CD14-positive monocyte (primary cell): ENCODE measurements at regions not wholly inside any gene's neighbourhood (a gene's known extent, or its start where the extent isn't known, plus 50 kb on each side); places are given as distances from the start of the nearest gene placed in this dataset.

Experiments used
- DNase-seq, 3 donors: peaks; one replicate each; pipeline ENCODE4 v3.0.0-alpha.2; 2011 to 2022
- H2AFZ ChIP-seq: 2 replicates; pipeline ENCODE4 v1.6.0; 2012; ENCODE audit warnings: mild to moderate bottlenecking, low read depth, low read length, inconsistent platforms; ENCODE audit not compliant: insufficient read depth, poor library complexity, severe bottlenecking
- H3K27ac ChIP-seq, 2 donors: 1 replicate in 1 of 2; 2 replicates in 1 of 2; pipeline ENCODE4 v1.5.1; 2012 to 2013; ENCODE audit warnings: low read length in 2 of 2, control low read depth in 1 of 2, inconsistent platforms in 1 of 2, low read depth in 1 of 2, mild to moderate bottlenecking in 1 of 2
- H3K27me3 ChIP-seq, 2 donors: one replicate each; pipeline versions ENCODE4 v1.6.0 to v1.6.1; 2011 to 2013; ENCODE audit warnings: low read length in 2 of 2; ENCODE audit not compliant: control insufficient read depth in 2 of 2, insufficient read depth in 2 of 2
- H3K36me3 ChIP-seq, 2 donors: replicated peaks in 1 of 2; 1 replicate in 1 of 2; 2 replicates in 1 of 2; pipeline versions ENCODE4 v1.5.1 to v1.6.1; 2012 to 2013; ENCODE audit warnings: low read length in 2 of 2, control low read depth in 1 of 2, inconsistent platforms in 1 of 2, mild to moderate bottlenecking in 1 of 2; ENCODE audit not compliant: insufficient read depth in 2 of 2, control insufficient read depth in 1 of 2
- H3K4me1 ChIP-seq, 2 donors: 1 replicate in 1 of 2; 2 replicates in 1 of 2; pipeline versions ENCODE4 v1.5.1 to v1.6.1; 2012 to 2013; ENCODE audit warnings: low read length in 2 of 2, control low read depth in 1 of 2, inconsistent platforms in 1 of 2, mild to moderate bottlenecking in 1 of 2, moderate library complexity in 1 of 2; ENCODE audit not compliant: insufficient read depth in 2 of 2, control insufficient read depth in 1 of 2
- H3K4me2 ChIP-seq: replicated peaks from 2 replicates; pipeline ENCODE3; 2012; ENCODE audit warnings: low read length, moderate library complexity, mild to moderate bottlenecking; ENCODE audit not compliant: poor library complexity, severe bottlenecking; ENCODE audit errors: extremely low read depth
- H3K4me3 ChIP-seq, 3 experiments: fragments of 200-600 bp in 1 of 3; sonication (generic) in 1 of 3; replicated peaks in 1 of 3; 1 replicate in 2 of 3; 2 replicates in 1 of 3; pipeline ENCODE4 v1.5.1; 2011 to 2013; ENCODE audit warnings: low read length in 3 of 3, mild to moderate bottlenecking in 3 of 3, control low read depth in 2 of 3, low read depth in 2 of 3, inconsistent platforms in 1 of 3, moderate library complexity in 1 of 3
- H3K79me2 ChIP-seq: 2 replicates; pipeline ENCODE4 v1.6.0; 2012; ENCODE audit warnings: mild to moderate bottlenecking, control low read depth, inconsistent platforms, low read length, moderate library complexity; ENCODE audit not compliant: insufficient read depth
- H3K9ac ChIP-seq: 2 replicates; pipeline ENCODE4 v1.6.0; 2017; ENCODE audit warnings: low read length, mild to moderate bottlenecking; ENCODE audit not compliant: insufficient read depth, poor library complexity, severe bottlenecking
- H3K9me3 ChIP-seq, 2 donors: replicated peaks in 1 of 2; 1 replicate in 1 of 2; 2 replicates in 1 of 2; pipeline versions ENCODE4 v1.5.1 to v1.6.1; 2012 to 2013; ENCODE audit warnings: low read length in 2 of 2, control low read depth in 1 of 2; ENCODE audit not compliant: control insufficient read depth in 1 of 2, insufficient read depth in 1 of 2
- H4K20me1 ChIP-seq: 2 replicates; pipeline ENCODE4 v1.6.0; 2012; ENCODE audit warnings: mild to moderate bottlenecking, low read length, control low read depth, moderate library complexity; ENCODE audit not compliant: insufficient read depth
- H3K27ac Mint-ChIP-seq, 7 donors: one replicate each; pipeline ENCODE4 v1.8.0; 2020; ENCODE audit warnings: mild to moderate bottlenecking in 7 of 7, mixed read lengths in 7 of 7, moderate library complexity in 6 of 7, inconsistent platforms in 2 of 7
- H3K27me3 Mint-ChIP-seq, 3 donors: one replicate each; pipeline ENCODE4 v1.8.0; 2021 to 2022; ENCODE audit warnings: low read depth in 3 of 3, mild to moderate bottlenecking in 3 of 3, mixed read lengths in 3 of 3, moderate library complexity in 3 of 3, inconsistent platforms in 1 of 3
- H3K36me3 Mint-ChIP-seq, 2 donors: one replicate each; pipeline ENCODE4 v1.8.0; 2020; ENCODE audit warnings: mixed read lengths in 2 of 2, inconsistent platforms in 1 of 2, mild to moderate bottlenecking in 1 of 2
- H3K4me1 Mint-ChIP-seq: one replicate; pipeline ENCODE4 v1.8.0; 2020; ENCODE audit warnings: mild to moderate bottlenecking, mixed read lengths
- H3K4me3 Mint-ChIP-seq, 2 donors: one replicate each; pipeline ENCODE4 v1.8.0; 2020; ENCODE audit warnings: mild to moderate bottlenecking in 2 of 2, mixed read lengths in 2 of 2, moderate library complexity in 1 of 2
- H3K9me3 Mint-ChIP-seq, 7 donors: one replicate each; pipeline ENCODE4 v1.8.0; 2020 to 2022; ENCODE audit warnings: mixed read lengths in 7 of 7, mild to moderate bottlenecking in 6 of 7, moderate library complexity in 6 of 7, inconsistent platforms in 2 of 7
- WGBS: methylation state at CpG from one replicate; pipeline ENCODE4 v1.1.5; 2013; ENCODE audit warnings: missing lambda C conversion rate; ENCODE audit not compliant: insufficient coverage; 5-methylcytosine and 5-hydroxymethylcytosine counted together
- intact Hi-C, 2 donors: fragments of 100-400 bp; cut with micrococcal nuclease; formaldehyde crosslinking; loops; one replicate each; pipeline versions ENCODE4 v1.15.0 to v1.15.1; 2023
- TF ChIP-seq, protein P1 (sequence below): fragments of 200-600 bp; IDR thresholded peaks from one replicate; pipeline ENCODE4 v1.8.0; 2022; ENCODE audit warnings: antibody characterized with exemption, mild to moderate bottlenecking

DNA sequence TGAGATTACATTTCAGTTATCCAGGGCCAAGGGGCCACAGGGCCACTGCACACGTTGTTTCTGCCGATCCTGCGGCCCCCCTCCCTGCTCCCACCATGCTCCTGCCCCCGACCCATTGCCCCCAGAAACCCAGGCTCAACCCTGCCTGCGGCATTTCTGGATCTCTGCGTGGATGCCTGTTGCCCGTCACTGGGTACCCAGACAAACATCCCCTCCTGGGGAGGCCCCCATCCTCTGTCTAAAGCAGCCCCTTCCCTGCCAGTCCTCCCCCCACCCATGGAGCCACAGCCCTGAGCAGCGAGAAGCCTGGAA lies 326.4 kb upstream of the SFSWAP start:
- no peaks in the 10 kb centered on the region for H3K9me3 ChIP-seq
- H3K4me3 ChIP-seq, result no peak overlapping the region
- no peaks in the 10 kb centered on the region for H3K36me3 ChIP-seq
- H3K27ac ChIP-seq, result no peak overlapping the region
- Mint-ChIP-seq H3K27me3 (peaks cover 0 to 20% (median 7%) of the 10 kb centered on the region in 3 donors), H3K4me1 (no peaks in the 10 kb centered on the region), H3K36me3 (no peaks in the 10 kb centered on the region), H3K4me3 (no peak overlapping the region), H3K27ac (no peak overlapping the region), H3K9me3 (no peaks in the 10 kb centered on the region)
- H3K79me2 ChIP-seq, result no peaks in the 10 kb centered on the region
- no peaks in the 10 kb centered on the region for H3K27me3 ChIP-seq
- no peak overlapping the region for H2AFZ ChIP-seq
- no peak for DNase-seq
- intact Hi-C loops, result no loop called here
- TF ChIP-seq, protein P1, sequence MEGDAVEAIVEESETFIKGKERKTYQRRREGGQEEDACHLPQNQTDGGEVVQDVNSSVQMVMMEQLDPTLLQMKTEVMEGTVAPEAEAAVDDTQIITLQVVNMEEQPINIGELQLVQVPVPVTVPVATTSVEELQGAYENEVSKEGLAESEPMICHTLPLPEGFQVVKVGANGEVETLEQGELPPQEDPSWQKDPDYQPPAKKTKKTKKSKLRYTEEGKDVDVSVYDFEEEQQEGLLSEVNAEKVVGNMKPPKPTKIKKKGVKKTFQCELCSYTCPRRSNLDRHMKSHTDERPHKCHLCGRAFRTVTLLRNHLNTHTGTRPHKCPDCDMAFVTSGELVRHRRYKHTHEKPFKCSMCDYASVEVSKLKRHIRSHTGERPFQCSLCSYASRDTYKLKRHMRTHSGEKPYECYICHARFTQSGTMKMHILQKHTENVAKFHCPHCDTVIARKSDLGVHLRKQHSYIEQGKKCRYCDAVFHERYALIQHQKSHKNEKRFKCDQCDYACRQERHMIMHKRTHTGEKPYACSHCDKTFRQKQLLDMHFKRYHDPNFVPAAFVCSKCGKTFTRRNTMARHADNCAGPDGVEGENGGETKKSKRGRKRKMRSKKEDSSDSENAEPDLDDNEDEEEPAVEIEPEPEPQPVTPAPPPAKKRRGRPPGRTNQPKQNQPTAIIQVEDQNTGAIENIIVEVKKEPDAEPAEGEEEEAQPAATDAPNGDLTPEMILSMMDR, result no peak
- no peaks in the 10 kb centered on the region for H3K4me1 ChIP-seq
- WGBS, result 79% methylated on average over 7 of the region's 8 CpGs
- H4K20me1 ChIP-seq, result no peaks in the 10 kb centered on the region
- no peak overlapping the region for H3K9ac ChIP-seq
- H3K4me2 ChIP-seq, result no peak overlapping the region

DNA sequence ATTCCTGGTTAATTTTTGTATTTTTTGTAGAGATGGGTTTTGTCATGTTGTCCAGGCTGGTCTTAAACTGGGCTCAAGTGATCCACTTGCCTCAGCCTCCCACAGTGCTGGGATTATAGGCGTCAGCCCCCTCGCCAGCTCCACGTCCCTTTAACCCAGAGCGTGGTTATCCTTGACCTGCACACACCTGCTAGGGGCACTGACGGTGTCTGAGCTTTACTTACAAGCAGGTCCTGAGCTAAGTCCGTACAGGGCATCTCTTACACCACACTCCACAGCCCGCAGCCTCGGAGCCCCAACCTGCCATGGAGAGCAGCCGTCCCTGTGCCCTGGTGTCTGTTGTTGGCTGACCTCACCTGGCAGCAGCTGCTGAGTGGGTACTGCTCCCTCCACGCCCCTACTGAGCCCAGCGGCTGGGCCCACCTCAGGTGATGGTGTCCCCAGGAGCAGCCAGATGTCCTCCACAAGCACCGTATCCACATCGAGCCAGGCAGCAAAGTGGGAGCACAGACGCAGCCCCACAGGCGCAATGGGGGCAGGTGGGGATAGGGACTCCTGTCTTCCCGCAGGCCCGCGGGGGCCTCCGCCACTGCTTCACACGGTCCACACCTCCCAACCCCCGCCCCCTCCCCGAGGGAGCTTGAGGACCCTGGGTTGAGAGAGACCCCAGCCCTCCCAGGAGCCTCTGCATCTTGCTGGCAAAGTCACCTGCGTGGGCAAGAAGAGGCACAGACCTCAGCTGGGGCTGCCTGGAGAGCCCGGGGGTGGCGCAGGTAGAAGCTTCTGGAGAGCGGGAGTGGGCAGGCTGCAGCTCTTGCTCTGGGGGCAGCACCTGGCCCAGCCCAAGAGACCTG lies 325.4 kb upstream of the SFSWAP start:
- H3K27ac ChIP-seq, result no peak overlapping the region
- Mint-ChIP-seq H3K4me3 (no peak overlapping the region), H3K9me3 (no peaks in the 10 kb centered on the region), H3K36me3 (no peaks in the 10 kb centered on the region), H3K27me3 (peaks cover 2 to 16% (median 5%) of the 10 kb centered on the region in 3 donors), H3K27ac (no peak overlapping the region), H3K4me1 (no peaks in the 10 kb centered on the region)
- TF ChIP-seq, protein P1, result no peak
- H3K27me3 ChIP-seq, result no peaks in the 10 kb centered on the region
- intact Hi-C loops, result no loop called here
- H3K79me2 ChIP-seq, result no peaks in the 10 kb centered on the region
- H3K9ac ChIP-seq, result no peak overlapping the region
- no peak for DNase-seq
- H3K36me3 ChIP-seq, result no peaks in the 10 kb centered on the region
- no peaks in the 10 kb centered on the region for H3K9me3 ChIP-seq
- WGBS, result 90% methylated on average over 21 of the region's 26 CpGs
- no peak overlapping the region for H3K4me2 ChIP-seq
- H4K20me1 ChIP-seq, result no peaks in the 10 kb centered on the region
- no peak overlapping the region for H2AFZ ChIP-seq
- no peak overlapping the region for H3K4me3 ChIP-seq
- no peaks in the 10 kb centered on the region for H3K4me1 ChIP-seq
